ENCODE measurements at regions not wholly inside any gene's neighbourhood (a gene's known extent, or its start where the extent isn't known, plus 50 kb on each side); places are given as distances from the start of the nearest gene placed in this dataset.
A peak's percentile ranks its signal among the peaks of the same experiment; 100 is the strongest.

DNA sequence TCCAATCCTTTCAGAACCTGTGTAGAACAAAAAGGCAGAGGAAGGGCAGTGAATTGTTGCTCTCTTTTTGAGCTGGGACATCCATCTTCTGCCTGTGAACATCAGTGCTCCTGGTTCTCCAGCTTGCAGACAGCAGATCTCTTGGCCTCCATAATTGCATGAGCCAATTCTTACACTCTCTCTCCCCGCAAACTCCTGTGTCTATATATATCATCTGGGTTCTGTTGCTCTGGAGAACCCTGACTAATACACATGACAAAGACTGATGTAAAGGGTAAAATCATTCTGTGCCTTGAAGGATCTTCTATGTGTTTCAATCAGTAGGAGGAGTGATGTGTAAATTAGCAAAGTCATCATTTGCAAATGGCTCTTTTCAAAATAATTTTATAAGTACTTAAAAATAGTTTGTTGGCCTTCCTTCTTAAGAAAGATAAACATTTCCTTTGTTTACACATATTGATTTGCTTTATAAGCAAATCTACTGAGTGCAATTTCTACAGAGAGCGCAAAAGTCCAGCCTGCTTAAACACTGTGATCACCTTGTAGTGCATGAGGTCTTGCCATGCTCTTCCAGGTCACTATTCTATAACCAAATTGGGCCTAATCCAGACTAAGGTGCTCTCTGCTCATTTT, 154.9 kb upstream of the ANKRD28 start:
- no peak for DNase-seq

DNA sequence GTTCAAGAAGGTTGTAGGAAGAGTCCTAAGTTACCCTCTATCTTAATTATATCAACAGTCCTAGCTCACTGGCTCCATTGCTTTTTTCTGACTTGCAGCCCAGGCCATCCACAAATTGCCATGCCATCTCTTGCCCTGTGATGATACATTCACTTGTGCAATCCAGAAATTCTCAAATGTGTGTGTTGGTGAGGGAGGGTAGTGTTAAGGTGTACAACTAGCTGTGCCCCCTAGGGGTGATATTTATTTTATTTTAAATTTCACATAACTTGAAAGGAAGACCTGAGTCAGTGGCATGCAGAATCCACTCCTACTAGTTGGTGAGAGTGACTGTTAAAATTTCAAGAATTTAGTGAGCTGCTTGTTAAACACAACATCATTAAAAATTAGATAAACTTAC, 156.1 kb upstream of the ANKRD28 start:
- DNase-seq = peak in 1 of 5 donors; percentile 6

DNA sequence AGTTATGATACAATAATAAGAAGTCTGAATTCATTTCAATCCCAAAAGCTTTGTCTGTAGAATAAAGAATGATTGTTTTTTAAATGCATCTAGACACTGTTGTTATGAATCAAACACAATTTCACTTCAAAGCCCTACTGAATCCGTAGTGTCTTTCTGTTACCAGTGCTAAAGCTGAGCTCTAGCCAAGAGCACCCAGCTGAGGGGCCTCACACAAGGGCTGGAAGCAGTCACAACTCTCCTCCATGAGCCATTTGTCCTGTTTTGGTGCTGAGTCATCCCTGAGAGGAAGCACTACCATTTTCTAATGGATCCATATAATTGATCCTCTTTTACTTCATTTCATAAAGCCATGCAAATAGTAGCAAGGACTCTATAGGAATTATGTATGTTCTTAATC, 158.2 kb upstream of the ANKRD28 start:
- no peak for DNase-seq

DNA sequence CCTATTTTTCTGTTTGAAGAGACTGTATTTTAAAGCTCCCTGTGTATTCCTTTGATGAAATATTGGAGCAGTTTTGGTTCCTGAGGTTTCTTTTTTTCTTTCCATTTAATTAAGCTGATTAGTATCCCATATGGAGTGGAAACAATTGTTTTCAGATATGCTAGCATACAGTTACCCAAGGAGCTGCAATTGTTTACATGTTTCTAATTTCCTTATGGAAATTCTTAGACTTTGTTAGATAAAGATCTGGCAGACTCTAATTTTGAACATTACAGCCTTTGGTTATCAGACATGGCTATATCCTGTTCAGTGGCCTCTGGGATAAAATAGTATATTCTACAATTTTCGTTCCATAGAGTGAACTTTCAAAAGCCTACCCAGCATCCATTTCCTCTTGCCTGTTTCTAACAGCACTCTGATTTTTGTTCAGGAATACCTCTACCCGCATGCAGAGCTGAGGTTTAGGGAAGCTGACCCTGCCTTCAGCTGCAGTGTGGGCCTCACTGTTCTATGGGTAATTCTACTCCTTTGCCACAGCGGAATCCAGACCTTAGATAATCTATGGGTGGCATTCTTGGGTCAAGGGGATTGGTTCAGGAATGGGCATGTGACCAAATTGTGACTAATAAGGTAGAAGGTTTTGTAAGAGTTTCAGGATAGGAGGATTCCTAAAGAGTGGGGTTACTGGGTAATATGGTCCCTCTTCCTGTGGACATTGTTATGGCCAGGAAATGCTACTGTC, 161.1 kb upstream of the ANKRD28 start:
- DNase-seq = no peak

DNA sequence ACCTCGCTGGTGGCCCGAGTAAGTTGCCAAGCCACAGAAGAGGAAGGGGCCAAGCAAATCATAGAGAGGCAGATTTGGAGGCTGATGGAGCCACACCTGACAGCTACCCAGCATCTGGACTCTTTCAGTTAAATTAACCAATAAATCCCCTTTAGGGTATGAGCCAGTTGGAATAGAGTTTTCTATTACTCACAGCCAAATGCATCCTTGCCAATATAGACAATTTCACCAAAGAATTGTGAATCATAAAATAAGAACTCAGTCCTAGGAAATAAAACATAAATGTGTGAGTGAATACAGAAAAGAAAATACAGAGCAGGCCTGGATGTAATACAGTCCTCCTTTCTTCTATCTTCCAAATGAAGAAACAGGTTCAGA, 161.6 kb upstream of the ANKRD28 start:
- DNase-seq = no peak

DNA sequence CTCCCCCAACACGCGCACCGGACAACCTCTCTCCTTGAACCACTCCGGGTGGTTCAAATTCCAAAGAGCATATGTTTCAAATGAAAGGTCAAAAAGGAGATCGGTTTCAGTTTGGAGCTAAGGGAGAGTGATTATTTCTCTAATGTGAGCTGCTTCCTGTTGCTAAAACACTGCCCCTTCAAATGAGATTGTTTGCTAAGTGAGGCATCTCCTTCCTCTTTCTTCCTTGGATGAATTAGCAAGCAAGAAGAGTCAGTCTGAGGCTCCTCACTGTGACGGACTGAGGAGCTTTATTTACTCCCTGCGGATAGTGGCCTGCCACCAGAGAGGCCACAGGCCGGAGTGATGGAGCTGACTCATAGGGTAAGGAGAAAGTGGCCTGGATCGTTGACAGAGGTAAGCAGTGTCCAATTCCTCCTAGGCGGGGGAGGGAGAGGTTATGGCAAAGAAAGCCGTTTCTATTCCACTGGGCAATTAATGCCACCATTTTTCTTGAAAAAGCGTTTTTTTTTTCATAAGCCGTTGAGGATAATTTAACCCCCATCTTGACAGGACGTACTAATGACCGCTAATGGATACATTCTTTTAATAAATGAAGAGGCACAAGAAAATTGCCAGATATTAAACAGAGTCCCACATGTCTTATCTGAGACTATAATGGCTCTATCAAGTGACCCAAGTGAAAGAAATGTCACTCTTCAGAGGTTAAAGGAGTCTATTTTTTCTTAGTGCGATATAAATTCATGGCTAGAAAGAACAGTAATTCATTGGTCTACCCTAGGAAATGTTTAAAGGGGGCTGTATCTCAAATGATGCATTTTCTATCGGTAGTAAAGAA, 167.0 kb upstream of the ANKRD28 start:
- DNase-seq = no peak

DNA sequence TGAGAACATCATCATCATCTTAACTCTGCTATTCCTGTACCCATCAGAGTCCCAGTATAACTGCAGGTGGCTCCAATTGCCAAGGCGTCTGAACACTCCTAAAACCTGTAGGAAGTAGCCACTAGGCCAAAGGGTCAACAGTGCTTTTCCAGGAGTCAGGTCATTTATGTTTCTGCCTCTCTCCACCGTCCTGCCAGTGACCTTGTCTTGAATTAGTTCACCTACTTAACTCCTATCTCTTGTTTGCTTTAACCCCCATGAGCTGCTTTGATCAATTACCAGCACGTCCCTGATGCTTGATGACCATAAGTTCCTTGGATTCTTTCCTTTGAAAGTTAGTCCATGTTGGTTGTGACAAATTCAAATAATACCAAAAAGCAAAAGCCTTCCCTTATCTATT, 169.8 kb upstream of the ANKRD28 start:
- DNase-seq = no peak

DNA sequence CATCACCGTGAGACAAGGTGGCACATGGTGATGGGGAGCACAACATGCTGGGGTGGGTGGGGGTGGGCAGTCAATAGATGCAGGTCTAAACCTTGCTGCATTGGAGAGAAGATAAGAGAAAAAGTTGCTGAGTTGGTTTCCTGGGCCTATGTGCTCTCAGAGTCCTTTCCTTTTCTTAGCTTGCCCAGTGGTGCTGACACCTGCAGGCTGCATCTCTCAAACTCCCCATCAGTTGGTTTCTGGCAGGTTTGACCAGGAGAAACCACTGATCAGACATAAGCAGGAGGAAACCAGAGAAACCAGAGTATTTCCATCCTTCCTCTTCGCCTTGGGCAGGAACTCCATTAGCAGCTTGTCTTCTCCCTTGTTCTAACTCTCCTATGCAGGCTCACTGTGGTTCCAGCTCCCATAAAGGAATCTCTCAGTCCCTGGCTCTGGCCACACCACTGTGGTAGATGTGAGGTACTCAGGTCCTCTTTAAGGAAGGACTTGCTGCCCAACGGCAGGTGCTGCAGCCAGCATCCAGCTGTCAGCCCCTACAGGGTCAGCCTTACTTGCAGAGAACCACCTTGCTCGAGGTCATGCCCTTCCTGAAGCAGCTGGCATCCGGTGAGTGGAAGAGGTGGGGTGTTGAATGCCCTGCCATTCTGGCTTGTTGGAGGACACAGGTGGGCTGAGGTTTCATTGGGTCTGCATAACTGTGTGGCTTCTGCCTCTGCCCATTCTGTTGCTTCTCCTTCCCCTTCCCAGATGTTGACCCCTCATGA, 172.3 kb upstream of the ANKRD28 start:
- DNase-seq = no peak

DNA sequence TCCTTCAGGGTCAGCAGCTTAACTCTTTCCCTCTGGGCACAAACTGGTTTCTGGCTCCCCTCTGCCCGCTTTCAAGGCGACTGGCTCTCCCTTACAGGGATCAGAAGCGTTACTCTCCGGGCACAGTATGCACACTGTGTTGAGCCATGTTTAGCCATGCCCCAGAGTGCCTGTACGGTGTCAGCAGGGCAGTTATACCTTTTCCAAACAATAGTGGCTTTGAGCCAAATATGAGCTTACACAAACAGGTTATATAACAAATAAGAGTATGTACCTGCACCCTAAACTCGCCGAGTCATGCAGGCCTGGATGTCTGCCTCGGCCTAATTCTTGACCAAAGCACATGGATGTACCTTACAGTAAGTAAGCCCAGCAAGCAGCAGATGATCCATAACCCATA, 175.6 kb upstream of the ANKRD28 start:
- no peak for DNase-seq

DNA sequence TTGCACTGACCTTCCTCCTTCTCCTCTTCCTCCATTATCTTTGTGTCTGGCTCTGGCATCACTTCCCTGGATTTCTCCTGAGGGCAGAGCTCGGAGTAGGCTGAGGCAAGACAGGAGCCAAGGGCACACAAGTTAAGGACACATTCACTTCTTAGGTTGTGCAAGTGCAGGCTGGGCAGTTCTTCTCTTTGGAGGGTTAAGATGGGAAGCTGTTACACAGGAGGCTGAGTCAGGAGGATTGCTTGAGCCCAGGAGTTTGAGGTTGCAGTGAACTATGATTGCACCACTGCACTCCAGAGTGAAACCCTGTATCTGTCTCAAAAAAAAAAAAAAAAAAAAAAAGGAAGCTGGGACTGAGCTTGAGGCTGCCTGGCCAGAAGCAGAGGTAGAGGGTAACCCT, 176.2 kb upstream of the ANKRD28 start:
- no peak for DNase-seq

DNA sequence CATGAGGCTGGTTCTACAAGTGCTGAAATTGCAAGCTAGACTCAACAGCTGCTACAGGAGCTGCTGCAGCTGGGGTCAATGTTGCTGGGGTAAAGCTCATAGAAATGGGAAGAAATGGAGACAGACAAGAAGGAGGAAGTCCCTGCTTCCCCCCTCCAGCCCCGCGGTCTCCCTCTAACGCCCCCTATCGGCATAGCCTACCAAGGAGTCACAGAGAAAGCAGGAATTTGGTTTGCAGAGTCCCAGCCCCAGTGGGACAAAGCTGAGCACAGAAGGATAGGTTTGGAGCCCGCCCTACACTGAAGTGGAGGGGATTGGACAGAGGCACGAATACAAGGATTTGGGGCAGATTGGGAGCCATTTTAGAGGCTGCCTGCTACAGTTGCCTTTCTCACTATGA, 176.9 kb upstream of the ANKRD28 start:
- no peak for DNase-seq

DNA sequence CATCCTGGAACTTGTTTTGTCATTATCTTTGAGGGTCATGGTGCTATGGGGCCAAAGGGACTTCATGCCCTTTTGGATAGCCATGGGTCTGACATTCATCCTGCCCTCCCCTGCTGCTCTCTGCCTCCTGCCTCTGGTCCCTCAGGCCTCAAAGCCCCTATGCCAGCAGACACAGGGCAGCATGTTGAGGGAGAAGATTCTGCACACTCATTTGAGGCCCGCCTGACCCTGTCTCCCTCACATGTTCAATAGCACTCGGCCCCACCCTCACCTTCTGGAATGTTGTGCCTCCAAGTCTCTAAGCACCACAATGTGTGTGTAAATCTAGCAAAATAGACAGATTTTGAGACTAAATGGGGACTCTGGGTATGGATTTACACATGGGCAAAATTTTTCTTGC, 178.7 kb upstream of the ANKRD28 start:
- no peak for DNase-seq

DNA sequence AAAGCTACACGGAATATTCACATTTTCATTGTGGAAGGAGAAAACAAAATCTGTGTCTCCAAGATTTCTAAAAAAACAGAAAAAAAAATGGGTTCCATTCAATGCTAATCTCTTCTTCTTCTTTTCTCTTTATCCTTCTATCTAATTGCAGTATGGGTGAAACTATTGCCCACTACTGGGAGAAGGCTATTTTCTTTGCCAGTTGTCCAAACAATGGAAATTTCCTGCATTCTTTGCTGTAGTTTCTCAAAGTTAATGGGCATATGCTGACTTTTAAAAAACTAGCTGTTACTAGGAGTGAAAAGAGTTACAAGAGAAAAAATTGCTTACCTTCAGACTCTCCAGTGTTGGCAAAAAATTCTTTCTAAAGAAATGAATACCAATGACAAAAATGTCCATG, 179.3 kb upstream of the ANKRD28 start:
- DNase-seq = no peak

DNA sequence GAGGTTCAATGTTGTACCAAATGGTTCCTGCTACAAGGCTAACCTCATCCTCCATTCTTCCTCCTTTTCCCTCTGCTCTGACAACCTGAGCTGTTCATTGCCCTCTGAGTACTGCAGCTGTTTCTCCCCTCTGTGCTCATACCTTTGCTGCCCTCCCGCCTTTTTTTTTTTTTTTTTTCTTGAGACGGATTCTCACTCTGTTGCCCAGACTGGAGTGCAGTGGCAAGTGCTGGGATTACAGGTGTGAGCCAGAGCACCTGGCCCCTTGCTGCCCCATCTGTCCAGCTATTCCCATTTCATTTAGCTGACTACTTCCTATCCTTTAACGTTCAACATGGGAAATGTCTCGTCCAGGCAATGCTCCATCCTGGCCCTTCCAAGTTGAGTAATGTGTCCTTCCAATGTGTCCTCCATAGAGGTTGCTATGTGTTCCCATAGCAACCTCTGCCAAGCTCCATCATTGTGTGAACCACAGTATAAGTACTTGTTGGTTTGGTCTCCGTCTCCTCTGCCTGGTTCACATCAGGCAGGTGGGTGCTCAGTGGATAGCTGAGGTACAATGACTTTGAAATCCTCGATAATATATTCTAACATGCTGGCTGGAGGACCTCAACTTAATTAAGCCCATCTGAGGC, 179.9 kb upstream of the ANKRD28 start:
- DNase-seq = no peak

DNA sequence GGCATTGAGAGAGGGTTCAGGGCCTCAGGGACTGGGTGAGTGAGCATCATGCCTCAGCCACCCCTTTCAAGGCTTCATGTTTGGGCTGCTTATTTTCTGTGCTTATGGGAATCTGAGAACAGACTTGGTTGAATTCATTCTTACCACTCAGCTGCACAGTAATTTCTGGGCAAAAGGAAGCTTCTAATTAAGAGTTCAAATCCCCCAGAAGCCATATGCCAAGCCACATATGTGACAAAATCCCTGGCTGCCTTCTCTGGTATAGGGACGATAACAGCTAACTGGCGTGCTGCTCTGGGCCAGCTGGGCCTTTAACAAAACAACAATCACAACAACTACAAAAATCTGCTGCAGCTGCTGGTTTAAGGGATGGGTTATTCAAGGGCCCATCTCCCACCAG, 181.0 kb upstream of the ANKRD28 start:
- DNase-seq = no peak

DNA sequence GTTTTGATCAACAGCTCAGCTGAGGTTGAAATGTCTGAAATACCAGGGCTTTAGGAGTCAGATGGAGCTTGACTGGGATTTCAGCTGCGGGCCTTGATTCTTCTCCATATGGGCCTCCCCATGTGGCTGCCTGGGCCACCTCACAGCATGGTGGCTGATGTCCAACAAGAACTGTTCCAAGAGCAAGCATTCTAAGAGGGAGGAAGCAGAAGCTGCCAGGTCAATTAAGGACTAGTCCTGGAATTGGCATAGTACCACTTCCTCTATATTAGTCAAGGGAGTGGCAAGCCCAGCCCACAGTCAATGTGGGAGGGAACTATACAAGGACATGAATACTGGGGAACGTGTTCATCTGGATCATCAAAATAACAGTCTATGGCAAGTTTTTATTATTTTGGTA, 181.7 kb upstream of the ANKRD28 start:
- no peak for DNase-seq

DNA sequence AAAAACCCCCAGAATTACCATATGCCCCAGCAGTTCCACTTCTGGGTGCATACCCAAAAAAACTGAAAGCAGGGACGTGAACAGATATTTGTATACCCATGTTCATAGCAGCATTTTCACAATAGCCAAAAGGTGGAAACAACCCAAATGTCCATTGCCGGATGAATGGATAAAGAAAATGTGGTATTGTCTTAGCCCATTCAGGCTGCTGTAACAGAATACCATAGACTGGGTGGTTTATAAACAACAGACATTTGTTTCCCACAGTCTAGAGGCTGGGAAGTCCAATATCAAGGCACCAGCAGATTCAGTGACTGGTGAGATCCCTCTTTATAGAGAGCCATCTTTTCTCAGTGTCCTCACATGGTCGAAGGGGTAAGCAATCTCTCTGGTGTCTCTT, 182.1 kb upstream of the ANKRD28 start:
- no peak for DNase-seq

DNA sequence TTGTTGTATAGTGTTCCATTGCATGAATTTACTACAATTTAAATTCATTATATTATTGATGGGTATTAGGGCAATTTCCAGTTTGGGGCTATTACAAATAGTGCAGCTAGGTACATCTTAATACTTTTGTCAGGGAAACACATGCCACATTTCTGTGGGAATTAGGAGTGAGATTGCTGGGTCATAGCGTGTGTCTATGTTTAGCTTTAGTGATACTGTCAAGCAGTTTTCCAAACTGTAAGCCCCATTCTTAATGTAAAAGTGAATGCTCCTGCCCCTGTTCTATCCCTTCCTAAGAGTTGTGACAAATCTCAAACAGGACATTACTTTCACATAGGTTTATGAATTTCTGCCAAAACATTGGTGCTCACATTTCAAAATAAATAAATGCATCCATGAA, 184.5 kb upstream of the ANKRD28 start:
- no peak for DNase-seq

DNA sequence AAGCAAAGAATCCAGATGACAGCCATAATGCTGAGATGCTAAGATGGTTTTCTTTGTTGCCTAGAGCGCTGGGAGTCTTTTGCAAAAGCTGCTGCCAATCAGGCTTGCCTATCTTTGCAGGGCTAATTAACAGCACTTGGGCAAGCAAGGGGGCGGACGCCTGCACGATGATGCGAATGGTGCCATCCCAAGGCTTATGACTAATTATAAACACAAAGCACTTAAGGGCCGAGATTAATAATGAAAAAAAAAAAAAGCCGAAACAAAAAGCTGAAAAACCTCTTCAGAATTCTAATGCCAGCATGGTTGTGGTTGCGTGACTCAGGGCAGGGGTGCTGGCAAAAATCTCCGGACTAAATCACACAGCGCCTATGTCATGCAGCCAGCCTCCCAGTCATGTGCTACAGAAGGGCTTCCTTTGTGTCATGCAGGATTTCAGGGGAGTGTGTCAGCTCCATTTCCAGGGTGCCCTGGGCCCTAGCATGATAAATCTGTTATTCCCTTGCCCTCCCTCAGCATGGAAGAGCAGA, 185.0 kb upstream of the ANKRD28 start:
- no peak for DNase-seq

DNA sequence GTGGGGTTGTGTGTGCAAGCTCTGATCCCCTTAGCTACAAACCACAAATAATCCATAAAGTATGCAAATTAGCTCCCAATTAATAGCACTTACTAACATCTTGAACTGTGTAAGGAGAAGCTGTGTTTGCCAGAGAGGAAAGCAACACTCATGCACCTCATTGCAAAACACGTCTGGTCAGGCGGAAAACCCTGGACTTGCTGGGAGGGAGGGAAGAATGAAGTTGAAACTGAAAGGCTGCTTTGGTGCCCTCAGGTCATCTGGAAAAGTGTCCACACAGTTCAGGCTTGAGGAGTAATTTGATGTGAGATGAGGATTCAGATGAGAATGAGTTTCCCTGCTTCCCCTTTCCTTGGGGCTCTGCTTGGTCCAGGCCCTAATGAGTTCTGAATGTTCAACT, 185.5 kb upstream of the ANKRD28 start:
- DNase-seq = no peak

DNA sequence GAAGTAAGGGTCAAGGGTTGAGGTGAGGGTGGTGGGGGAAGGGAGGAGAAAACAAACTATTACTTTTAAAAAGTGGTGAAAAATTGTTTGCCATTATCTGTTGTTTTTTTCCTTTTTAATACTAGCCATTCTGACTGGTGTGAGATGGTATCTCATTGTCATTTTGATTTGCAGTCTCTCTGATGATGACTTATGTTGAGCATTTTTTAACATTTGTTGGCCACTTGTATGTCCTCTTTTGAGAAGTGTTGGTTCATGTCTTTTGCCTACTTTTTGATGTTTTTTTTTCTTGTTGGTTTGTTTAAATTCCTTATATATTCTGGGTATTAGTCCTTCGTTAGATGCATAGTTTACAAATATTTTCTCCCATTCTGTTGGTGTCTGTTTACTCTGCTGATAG, 185.9 kb upstream of the ANKRD28 start:
- DNase-seq = no peak

DNA sequence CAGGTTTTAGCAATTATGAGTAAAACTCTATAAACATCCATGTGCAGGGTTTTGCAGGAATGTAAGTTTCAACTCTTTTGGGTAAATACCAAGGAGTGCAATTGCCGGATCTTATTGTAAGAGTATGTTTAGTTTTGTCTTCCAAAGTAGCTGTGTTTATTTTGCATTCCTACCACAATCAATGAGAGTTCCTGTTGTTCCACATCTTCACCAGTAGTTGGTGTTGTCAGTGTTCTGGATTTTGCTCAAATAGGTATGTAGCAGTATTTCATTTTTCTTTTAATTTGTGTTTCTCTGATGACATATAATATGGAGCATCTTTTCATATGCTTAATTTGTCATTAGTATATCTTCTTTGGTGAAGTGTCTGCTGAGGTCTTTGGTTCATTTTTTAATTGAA, 185.1 kb upstream of the GALNT15 start:
- no peak for DNase-seq
